ENCODE measurements at regions not wholly inside any gene's neighbourhood (a gene's known extent, or its start where the extent isn't known, plus 50 kb on each side); places are given as distances from the start of the nearest gene placed in this dataset.

DNA sequence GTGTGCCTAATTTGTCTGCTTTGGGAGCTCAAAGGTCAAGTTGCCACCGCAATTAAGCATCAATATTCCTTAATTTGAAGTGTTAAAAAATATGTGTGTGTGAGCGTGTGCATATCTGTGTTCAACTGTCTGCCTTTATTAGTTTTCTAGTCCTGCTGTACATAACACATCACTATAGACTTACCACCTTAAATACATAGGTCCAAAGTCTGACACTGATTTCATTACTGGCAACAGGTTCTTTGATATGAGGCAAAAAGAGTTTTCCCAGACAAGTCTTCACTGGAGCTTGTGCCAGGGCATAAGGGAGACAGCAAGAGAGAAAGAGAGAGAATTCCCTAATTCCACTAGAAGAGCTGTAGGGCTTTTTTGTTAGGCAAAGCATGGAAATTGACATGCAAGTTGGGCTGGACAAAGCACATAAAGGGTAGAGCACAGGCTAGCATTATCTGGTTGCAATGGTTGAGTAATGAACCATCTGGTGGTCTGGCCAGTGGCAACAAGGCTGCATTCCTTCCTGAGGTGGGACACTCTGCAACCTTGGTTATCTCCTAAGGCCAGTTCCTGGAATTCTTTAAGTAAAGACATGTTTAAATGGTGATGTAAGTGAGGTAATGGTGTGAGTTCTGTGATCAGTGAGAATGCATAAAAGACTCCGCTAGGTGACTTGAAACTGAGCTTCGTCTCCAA lies 457.2 kb upstream of the ADAMTS5 start:
- TF ChIP-seq EZH2 (IDR thresholded peaks at IDR 0.05; ENCODE audit: insufficient read depth, low read length) = no peak
- TF ChIP-seq, protein P1, sequence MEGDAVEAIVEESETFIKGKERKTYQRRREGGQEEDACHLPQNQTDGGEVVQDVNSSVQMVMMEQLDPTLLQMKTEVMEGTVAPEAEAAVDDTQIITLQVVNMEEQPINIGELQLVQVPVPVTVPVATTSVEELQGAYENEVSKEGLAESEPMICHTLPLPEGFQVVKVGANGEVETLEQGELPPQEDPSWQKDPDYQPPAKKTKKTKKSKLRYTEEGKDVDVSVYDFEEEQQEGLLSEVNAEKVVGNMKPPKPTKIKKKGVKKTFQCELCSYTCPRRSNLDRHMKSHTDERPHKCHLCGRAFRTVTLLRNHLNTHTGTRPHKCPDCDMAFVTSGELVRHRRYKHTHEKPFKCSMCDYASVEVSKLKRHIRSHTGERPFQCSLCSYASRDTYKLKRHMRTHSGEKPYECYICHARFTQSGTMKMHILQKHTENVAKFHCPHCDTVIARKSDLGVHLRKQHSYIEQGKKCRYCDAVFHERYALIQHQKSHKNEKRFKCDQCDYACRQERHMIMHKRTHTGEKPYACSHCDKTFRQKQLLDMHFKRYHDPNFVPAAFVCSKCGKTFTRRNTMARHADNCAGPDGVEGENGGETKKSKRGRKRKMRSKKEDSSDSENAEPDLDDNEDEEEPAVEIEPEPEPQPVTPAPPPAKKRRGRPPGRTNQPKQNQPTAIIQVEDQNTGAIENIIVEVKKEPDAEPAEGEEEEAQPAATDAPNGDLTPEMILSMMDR (IDR thresholded peaks at IDR 0.05; ENCODE audit: insufficient read depth, low read depth, low read length) = no peak
- Histone ChIP-seq H3K27me3 (ENCODE audit: insufficient read depth, low read length) (no peaks in the 10 kb centered on the region), H3K4me2 (ENCODE audit: low read length) (no peak overlapping the region), H4K20me1 (ENCODE audit: insufficient read depth, low read length) (no peaks in the 10 kb centered on the region), H3K27ac (ENCODE audit: low read depth, low read length) (peak overlapping the region; percentile 68), H2AFZ (ENCODE audit: low read depth, low read length) (no peak overlapping the region), H3K9ac (ENCODE audit: low read length) (no peak overlapping the region), H3K9me3 (ENCODE audit: insufficient read depth, low read depth, low read length) (no peaks in the 10 kb centered on the region), H3K4me3 (ENCODE audit: insufficient read depth, low read depth, low read length) (no peak overlapping the region), H3K36me3 (ENCODE audit: insufficient read depth, low read length) (no peaks in the 10 kb centered on the region), H3K79me2 (ENCODE audit: insufficient read depth, low read length) (no peaks in the 10 kb centered on the region), H3K4me1 (ENCODE audit: insufficient read depth, low read length) (peaks cover 12% of the 10 kb centered on the region)
- DNase-seq (ENCODE audit: low read depth) = peak; percentile 67
- H3K27me3 Mint-ChIP-seq (ENCODE audit: low read depth, unreplicated experiment) = no peaks in the 10 kb centered on the region
- peaks cover 39% of the 10 kb centered on the region for H3K4me1 Mint-ChIP-seq (ENCODE audit: low read depth, unreplicated experiment)
- H3K9me3 Mint-ChIP-seq (ENCODE audit: unreplicated experiment) = no peaks in the 10 kb centered on the region
- peak; percentile 50 for FAIRE-seq
- peak overlapping the region; percentile 98 for H3K27ac Mint-ChIP-seq (ENCODE audit: unreplicated experiment)
- peak overlapping the region; percentile 7 for H3K4me3 Mint-ChIP-seq (ENCODE audit: unreplicated experiment)
- no peaks in the 10 kb centered on the region for H3K36me3 Mint-ChIP-seq (ENCODE audit: low read depth, unreplicated experiment)

DNA sequence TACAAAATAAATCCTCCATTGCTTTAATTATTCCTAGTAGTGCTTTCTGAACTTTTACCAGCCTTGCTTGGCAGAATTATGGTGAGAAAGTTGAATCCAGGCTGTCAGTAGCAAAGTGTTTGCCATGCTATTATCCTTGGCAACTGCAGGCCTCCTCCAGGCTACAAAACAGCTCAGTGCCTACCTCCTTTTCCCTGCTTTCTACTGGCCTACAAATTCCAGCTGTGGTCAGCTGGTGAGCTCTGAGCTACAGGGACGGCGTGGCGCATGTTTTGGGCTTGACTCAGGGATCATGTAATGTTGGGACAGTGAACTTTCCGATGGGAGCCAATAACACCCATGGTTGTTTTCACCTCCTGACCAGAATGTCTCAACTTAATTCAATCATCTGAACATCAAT lies 456.1 kb upstream of the ADAMTS5 start:
- FAIRE-seq (peak; percentile 92), DNase-seq (ENCODE audit: low read depth) (peak; percentile 79)
- peak overlapping the region; percentile 99 for H3K27ac Mint-ChIP-seq (ENCODE audit: unreplicated experiment)
- H3K27me3 Mint-ChIP-seq (ENCODE audit: low read depth, unreplicated experiment) = no peaks in the 10 kb centered on the region
- H3K27ac ChIP-seq (ENCODE audit: low read depth, low read length) = peak overlapping the region; percentile 68
- no peaks in the 10 kb centered on the region for H3K36me3 Mint-ChIP-seq (ENCODE audit: low read depth, unreplicated experiment)
- no peak overlapping the region for H2AFZ ChIP-seq (ENCODE audit: low read depth, low read length)
- H3K36me3 ChIP-seq (ENCODE audit: insufficient read depth, low read length) = no peaks in the 10 kb centered on the region
- H4K20me1 ChIP-seq (ENCODE audit: insufficient read depth, low read length) = no peaks in the 10 kb centered on the region
- H3K9ac ChIP-seq (ENCODE audit: low read length) = peak overlapping the region; percentile 27
- no peak for TF ChIP-seq EZH2 (IDR thresholded peaks at IDR 0.05; ENCODE audit: insufficient read depth, low read length)
- TF ChIP-seq, protein P1 (IDR thresholded peaks at IDR 0.05; ENCODE audit: insufficient read depth, low read depth, low read length) = no peak
- H3K9me3 ChIP-seq (ENCODE audit: insufficient read depth, low read depth, low read length) = no peaks in the 10 kb centered on the region
- H3K4me1 ChIP-seq (ENCODE audit: insufficient read depth, low read length) = peaks cover 12% of the 10 kb centered on the region
- H3K4me2 ChIP-seq (ENCODE audit: low read length) = no peak overlapping the region
- no peaks in the 10 kb centered on the region for H3K9me3 Mint-ChIP-seq (ENCODE audit: unreplicated experiment)
- peaks cover 39% of the 10 kb centered on the region for H3K4me1 Mint-ChIP-seq (ENCODE audit: low read depth, unreplicated experiment)
- peak overlapping the region; percentile 42 for H3K4me3 Mint-ChIP-seq (ENCODE audit: unreplicated experiment)
- no peak overlapping the region for H3K4me3 ChIP-seq (ENCODE audit: insufficient read depth, low read depth, low read length)
- H3K27me3 ChIP-seq (ENCODE audit: insufficient read depth, low read length) = no peaks in the 10 kb centered on the region
- no peaks in the 10 kb centered on the region for H3K79me2 ChIP-seq (ENCODE audit: insufficient read depth, low read length)

DNA sequence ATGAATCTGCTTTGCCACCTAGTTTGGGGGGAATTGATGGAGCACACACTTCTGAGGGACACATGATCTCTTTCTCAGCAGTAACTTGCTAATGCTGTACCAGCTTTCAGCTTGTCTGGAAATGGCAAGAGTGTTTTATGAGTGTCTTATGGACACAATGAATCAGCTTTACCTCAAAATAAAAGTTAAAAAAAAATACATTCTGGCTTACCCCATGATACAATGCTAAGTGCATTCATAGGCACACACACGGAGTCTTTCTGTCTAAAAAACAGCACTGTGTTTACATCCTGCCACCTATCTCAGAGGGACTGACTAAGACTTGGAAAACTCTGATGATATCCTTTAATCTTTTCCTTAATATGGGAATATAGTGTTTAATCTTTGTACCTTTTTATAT lies 455.5 kb upstream of the ADAMTS5 start:
- Histone ChIP-seq H2AFZ (ENCODE audit: low read depth, low read length) (no peak overlapping the region), H3K27me3 (ENCODE audit: insufficient read depth, low read length) (no peaks in the 10 kb centered on the region), H3K79me2 (ENCODE audit: insufficient read depth, low read length) (no peaks in the 10 kb centered on the region), H3K36me3 (ENCODE audit: insufficient read depth, low read length) (no peaks in the 10 kb centered on the region), H3K4me1 (ENCODE audit: insufficient read depth, low read length) (peaks cover 12% of the 10 kb centered on the region), H3K4me3 (ENCODE audit: insufficient read depth, low read depth, low read length) (no peak overlapping the region), H3K27ac (ENCODE audit: low read depth, low read length) (peak overlapping the region; percentile 68), H4K20me1 (ENCODE audit: insufficient read depth, low read length) (no peaks in the 10 kb centered on the region), H3K9ac (ENCODE audit: low read length) (peak overlapping the region; percentile 27), H3K9me3 (ENCODE audit: insufficient read depth, low read depth, low read length) (no peaks in the 10 kb centered on the region), H3K4me2 (ENCODE audit: low read length) (no peak overlapping the region)
- DNase-seq (ENCODE audit: low read depth) = peak; percentile 5
- Mint-ChIP-seq H3K27ac (ENCODE audit: unreplicated experiment) (peak overlapping the region; percentile 99), H3K9me3 (ENCODE audit: unreplicated experiment) (no peaks in the 10 kb centered on the region), H3K4me1 (ENCODE audit: low read depth, unreplicated experiment) (peaks cover 39% of the 10 kb centered on the region), H3K4me3 (ENCODE audit: unreplicated experiment) (no peak overlapping the region), H3K27me3 (ENCODE audit: low read depth, unreplicated experiment) (no peaks in the 10 kb centered on the region), H3K36me3 (ENCODE audit: low read depth, unreplicated experiment) (no peaks in the 10 kb centered on the region)
- no peak for TF ChIP-seq EZH2 (IDR thresholded peaks at IDR 0.05; ENCODE audit: insufficient read depth, low read length)
- TF ChIP-seq, protein P1 (IDR thresholded peaks at IDR 0.05; ENCODE audit: insufficient read depth, low read depth, low read length) = no peak
- peak; percentile 43 for FAIRE-seq
